IMR-90 (cell line): ENCODE measurements at regions not wholly inside any gene's neighbourhood (a gene's known extent, or its start where the extent isn't known, plus 50 kb on each side); places are given as distances from the start of the nearest gene placed in this dataset.

Experiments
- ATAC-seq: fragments of 200-7000 bp; cut with Tn5 transposase; 2 replicates; pipeline ENCODE4 v1.9.1; 2020; ENCODE audit warnings: low read depth, mild to moderate bottlenecking, moderate library complexity
- BruUV-seq: library from RNA; stranded (reverse); fragments of 400-500 nt; replicated peaks from 2 replicates; lab custom pipeline; 2021; lab: Mats Ljungman, UMichigan
- CTCF ChIA-PET: fragments of 300-600 bp; formaldehyde crosslinking; extraction: SDS; loops from one replicate; lab custom pipeline; 2021; ENCODE audit warnings: antibody characterized with exemption; lab: Yijun Ruan, JAX
- POLR2A ChIA-PET: fragments of 300-600 bp; sonication (Branson Sonifier 250); formaldehyde crosslinking; loops from one replicate; lab custom pipeline; 2022; ENCODE audit warnings: antibody characterized with exemption; ENCODE audit not compliant: unreplicated experiment; lab: Charles Lee
- DNase-seq: peaks from one replicate; pipeline ENCODE4 v3.0.0; 2013
- H2AFZ ChIP-seq: replicated peaks from 2 replicates; pipeline ENCODE3; 2013; ENCODE audit warnings: low read length, mild to moderate bottlenecking; ENCODE audit not compliant: poor library complexity
- H2AK5ac ChIP-seq: 2 replicates; pipeline ENCODE4 v1.6.1; 2013; ENCODE audit warnings: low read depth, low read length, inconsistent platforms
- H2AK9ac ChIP-seq: replicated peaks from 2 replicates; pipeline ENCODE3; 2013; ENCODE audit warnings: mild to moderate bottlenecking, low read depth, low read length, moderate library complexity; ENCODE audit not compliant: poor library complexity
- H2BK120ac ChIP-seq: 2 replicates; pipeline ENCODE4 v1.6.1; 2013; ENCODE audit warnings: low read depth, low read length, inconsistent platforms
- H2BK15ac ChIP-seq: 3 replicates; pipeline ENCODE4 v1.6.1; 2013; ENCODE audit warnings: low read depth, low read length, inconsistent platforms
- H2BK20ac ChIP-seq: 2 replicates; pipeline ENCODE4 v1.6.1; 2013; ENCODE audit warnings: low read depth, mild to moderate bottlenecking, inconsistent platforms, low read length, moderate library complexity
- H2BK5ac ChIP-seq: 2 replicates; pipeline ENCODE4 v1.6.1; 2013; ENCODE audit warnings: mild to moderate bottlenecking, low read depth, low read length, inconsistent platforms; ENCODE audit not compliant: poor library complexity, severe bottlenecking
- H3K14ac ChIP-seq: replicated peaks from 2 replicates; pipeline ENCODE4 v1.6.1; 2013; ENCODE audit warnings: low read depth, low read length, inconsistent platforms
- H3K18ac ChIP-seq: 2 replicates; pipeline ENCODE4 v1.6.1; 2013; ENCODE audit warnings: low read depth, low read length, control low read depth
- H3K23ac ChIP-seq: 2 replicates; pipeline ENCODE4 v1.6.1; 2013; ENCODE audit warnings: low read depth, low read length, inconsistent platforms
- H3K27ac ChIP-seq: 2 replicates; pipeline ENCODE4 v1.5.1; 2013; ENCODE audit warnings: mild to moderate bottlenecking, control low read depth, low read length; ENCODE audit not compliant: insufficient read depth
- H3K27me3 ChIP-seq: 2 replicates; pipeline ENCODE4 v1.6.1; 2013; ENCODE audit warnings: low read length; ENCODE audit not compliant: control insufficient read depth, insufficient read depth
- H3K36me3 ChIP-seq: 2 replicates; pipeline ENCODE4 v1.6.1; 2013; ENCODE audit warnings: low read length, mixed read lengths; ENCODE audit not compliant: control insufficient read depth, insufficient read depth
- H3K4ac ChIP-seq: 2 replicates; pipeline ENCODE4 v1.6.1; 2013; ENCODE audit warnings: low read depth, low read length, inconsistent platforms
- H3K4me1 ChIP-seq: 2 replicates; pipeline ENCODE4 v1.6.1; 2013; ENCODE audit warnings: low read length, mixed read lengths; ENCODE audit not compliant: control insufficient read depth, insufficient read depth
- H3K4me2 ChIP-seq: 2 replicates; pipeline ENCODE4 v1.6.1; 2013; ENCODE audit warnings: low read depth, mild to moderate bottlenecking, control low read depth, low read length, moderate library complexity
- H3K4me3 ChIP-seq: 2 replicates; pipeline ENCODE4 v1.5.1; 2013; ENCODE audit warnings: low read depth, mild to moderate bottlenecking, control low read depth, low read length, moderate library complexity; ENCODE audit not compliant: insufficient read depth
- H3K56ac ChIP-seq: 2 replicates; pipeline ENCODE4 v1.6.1; 2013; ENCODE audit warnings: low read length, inconsistent platforms; ENCODE audit not compliant: insufficient read depth; ENCODE audit errors: extremely low read depth
- H3K79me1 ChIP-seq, 2 experiments: 2 replicates each; pipeline ENCODE4 v1.6.1; 2013; ENCODE audit warnings: low read length in 2 of 2, inconsistent platforms in 1 of 2, low read depth in 1 of 2
- H3K9ac ChIP-seq: 2 replicates; pipeline ENCODE4 v1.6.1; 2013; ENCODE audit warnings: low read depth, low read length, control low read depth
- H3K9me1 ChIP-seq: 2 replicates; pipeline ENCODE4 v1.6.1; 2013; ENCODE audit warnings: low read length, inconsistent platforms; ENCODE audit not compliant: insufficient read depth
- H3K9me3 ChIP-seq: 2 replicates; pipeline ENCODE4 v1.6.1; 2013; ENCODE audit warnings: low read length; ENCODE audit not compliant: control insufficient read depth, insufficient read depth
- H4K20me1 ChIP-seq: 2 replicates; pipeline ENCODE4 v1.6.1; 2013; ENCODE audit warnings: low read length, inconsistent platforms; ENCODE audit not compliant: insufficient read depth
- H4K5ac ChIP-seq: 2 replicates; pipeline ENCODE4 v1.6.1; 2013; ENCODE audit warnings: mild to moderate bottlenecking, low read depth, low read length, control low read depth
- H4K8ac ChIP-seq, 2 experiments: 2 replicates each; pipeline ENCODE4 v1.6.1; 2013; ENCODE audit warnings: low read depth in 2 of 2, low read length in 2 of 2, control low read depth in 1 of 2, inconsistent platforms in 1 of 2
- H4K91ac ChIP-seq: 2 replicates; pipeline ENCODE4 v1.6.1; 2013; ENCODE audit warnings: low read depth, low read length, inconsistent platforms; ENCODE audit not compliant: insufficient read depth
- CHD1 ChIP-seq: IDR thresholded peaks from 2 replicates; pipeline ENCODE4 v1.6.1; 2012; ENCODE audit warnings: low read depth, low read length, improper control_type of control experiment
- MAZ ChIP-seq: IDR thresholded peaks from 2 replicates; pipeline ENCODE4 v1.6.1; 2012; ENCODE audit warnings: low read depth, mild to moderate bottlenecking, low read length, improper control_type of control experiment, moderate library complexity, borderline replicate concordance
- POLR2A ChIP-seq: IDR thresholded peaks from 2 replicates; pipeline ENCODE4 v1.6.1; 2012; ENCODE audit warnings: mild to moderate bottlenecking, low read depth, low read length
- RCOR1 ChIP-seq: IDR thresholded peaks from 2 replicates; pipeline ENCODE4 v1.6.1; 2012; ENCODE audit warnings: mild to moderate bottlenecking, low read length, improper control_type of control experiment; ENCODE audit not compliant: insufficient replicate concordance
- WGBS, 2 experiments: methylation state at CpG; one replicate each; pipeline versions ENCODE4 v1.1.5 to v1.1.7; 2013; ENCODE audit warnings: missing lambda C conversion rate in 2 of 2; ENCODE audit not compliant: insufficient read length in 1 of 2; ENCODE audit errors: extremely low coverage in 2 of 2; 5-methylcytosine and 5-hydroxymethylcytosine counted together
- dilution Hi-C: fragments of 300-500 bp; cut with HindIII; formaldehyde crosslinking; loops from one replicate; pipeline ENCODE4 v1.14.3; 2018; ENCODE audit warnings: low sequenced_read_pairs; ENCODE audit not compliant: unreplicated experiment
- in situ Hi-C: fragments of 300-500 bp; cut with MboI; formaldehyde crosslinking; loops from 3 replicates; pipeline ENCODE4 v1.14.3; 2019; ENCODE audit warnings: low sequenced_read_pairs, inconsistent platforms, mixed read lengths
- intact Hi-C: fragments of 100-400 bp; cut with micrococcal nuclease; formaldehyde crosslinking; loops from 2 replicates; pipeline ENCODE4 v1.10.0; 2022

- Histone ChIP-seq H3K9me3 (no peaks in the 10 kb centered on the region), H4K20me1 (no peaks in the 10 kb centered on the region), H3K23ac (no peak overlapping the region), H3K4ac (no peak overlapping the region), H3K4me2 (no peak overlapping the region), H3K9ac (no peak overlapping the region), H2BK120ac (no peak overlapping the region), H3K27me3 (no peaks in the 10 kb centered on the region), H2AFZ (no peak overlapping the region), H3K14ac (no peak overlapping the region), H4K8ac (no peak overlapping the region), H3K27ac (no peak overlapping the region), H3K56ac (no peak overlapping the region), H2BK15ac (no peak overlapping the region), H3K4me3 (no peak overlapping the region), H2AK5ac (no peak overlapping the region), H4K91ac (no peak overlapping the region), H3K4me1 (no peaks in the 10 kb centered on the region), H3K9me1 (no peaks in the 10 kb centered on the region), H3K79me1 (no peaks in the 10 kb centered on the region), H3K36me3 (no peaks in the 10 kb centered on the region), H4K5ac (no peak overlapping the region), H2AK9ac (no peak overlapping the region), H2BK5ac (no peak overlapping the region), H3K18ac (no peak overlapping the region), H2BK20ac (no peak overlapping the region)
- ChIA-PET CTCF (no interaction called here), POLR2A (no interaction called here)
- no peak for ATAC-seq
- BruUV-seq = no TSS peak
- intact Hi-C loops (no loop called here), in situ Hi-C loops (no loop called here), dilution Hi-C loops (no loop called here)
- no peak for TF ChIP-seq MAZ
- no peak for TF ChIP-seq RCOR1
- TF ChIP-seq POLR2A = no peak
- TF ChIP-seq CHD1 = no peak
- DNase-seq = no peak
- WGBS, 2 experiments = no CpG with 5 or more reads among the region's 5 CpGs
These were observed 1540.3 kb downstream of the CDH11 start for GRCh38 chr16:63581570-63581969.
